Breast epithelium (tissue), 4 donors: ENCODE measurements at regions not wholly inside any gene's neighbourhood (a gene's known extent, or its start where the extent isn't known, plus 50 kb on each side); places are given as distances from the start of the nearest gene placed in this dataset.

Experiments used
- DNase-seq, 2 donors: peaks; one replicate each; pipeline ENCODE4 v3.0.0-alpha.2; 2019; ENCODE audit warnings: low spot score in 2 of 2
- H3K27ac ChIP-seq, 2 donors: fragments of 200-600 bp; sonication (generic) in 1 of 2; one replicate each; pipeline ENCODE4 v1.5.1; 2016 to 2019; ENCODE audit warnings: mild to moderate bottlenecking in 1 of 2
- H3K27me3 ChIP-seq, 2 donors: fragments of 200-600 bp; sonication (generic) in 1 of 2; one replicate each; pipeline versions ENCODE4 v1.5.1 to v1.6.0; 2017 to 2019; ENCODE audit warnings: control low read depth in 1 of 2, mild to moderate bottlenecking in 1 of 2
- H3K36me3 ChIP-seq: fragments of 200-600 bp; one replicate; pipeline ENCODE4 v1.5.1; 2019
- H3K4me1 ChIP-seq, 2 donors: fragments of 200-600 bp; sonication (generic); one replicate each; pipeline ENCODE4 v1.5.1; 2016 to 2019; ENCODE audit warnings: control low read depth in 1 of 2
- H3K4me3 ChIP-seq, 3 donors: fragments of 200-600 bp; sonication (generic); 1 replicate in 2 of 3; 2 replicates in 1 of 3; pipeline ENCODE4 v1.5.1; 2016 to 2019; ENCODE audit warnings: mild to moderate bottlenecking in 3 of 3, moderate library complexity in 2 of 3
- H3K9me3 ChIP-seq, 2 donors: fragments of 200-600 bp; sonication (generic) in 1 of 2; one replicate each; pipeline ENCODE4 v1.5.1; 2016 to 2019; ENCODE audit warnings: control low read depth in 1 of 2
- CTCF ChIP-seq, 3 donors: fragments of 450-650 bp; IDR thresholded peaks; one replicate each; pipeline ENCODE4 v1.5.1; 2016 to 2017; ENCODE audit warnings: antibody characterized with exemption in 3 of 3, mild to moderate bottlenecking in 3 of 3, moderate library complexity in 3 of 3
- POLR2A ChIP-seq: fragments of 450-650 bp; IDR thresholded peaks from one replicate; pipeline ENCODE4 v1.6.1; 2016; ENCODE audit warnings: antibody characterized with exemption, mild to moderate bottlenecking, moderate library complexity
- POLR2AphosphoS5 ChIP-seq, 3 donors: sonication (generic); formaldehyde crosslinking; IDR thresholded peaks; one replicate each; pipeline ENCODE4 v1.6.1; 2017; ENCODE audit warnings: antibody characterized with exemption in 3 of 3
- intact Hi-C: fragments of 100-400 bp; cut with DNase I; formaldehyde crosslinking; loops from one replicate; pipeline ENCODE4 v1.15.1; 2023; ENCODE audit warnings: low total_unique reads

GRCh38 chr2:144310484-144310883, 209.4 kb downstream of the ZEB2 start:
- no peak overlapping the region for H3K27ac ChIP-seq
- peaks cover 7 to 15% of the 10 kb centered on the region in 2 donors for H3K9me3 ChIP-seq
- H3K27me3 ChIP-seq, result no peaks in the 10 kb centered on the region
- intact Hi-C loops, result no loop called here
- H3K36me3 ChIP-seq, result no peaks in the 10 kb centered on the region
- H3K4me3 ChIP-seq, result no peak overlapping the region
- no peak for DNase-seq
- TF ChIP-seq POLR2AphosphoS5 (IDR thresholded peaks at IDR 0.05) (no peak), CTCF (IDR thresholded peaks at IDR 0.05) (no peak), POLR2A (no peak)
- no peaks in the 10 kb centered on the region for H3K4me1 ChIP-seq

GRCh38 chr2:144307711-144308110, 212.2 kb downstream of the ZEB2 start:
- Histone ChIP-seq H3K27me3 (no peaks in the 10 kb centered on the region), H3K4me3 (no peak overlapping the region), H3K9me3 (peaks cover 6 to 14% of the 10 kb centered on the region in 2 donors), H3K4me1 (no peaks in the 10 kb centered on the region), H3K36me3 (no peaks in the 10 kb centered on the region), H3K27ac (no peak overlapping the region)
- no peak for DNase-seq
- TF ChIP-seq POLR2AphosphoS5 (IDR thresholded peaks at IDR 0.05) (no peak), CTCF (IDR thresholded peaks at IDR 0.05) (no peak), POLR2A (no peak)
- intact Hi-C loops, result no loop called here

- intact Hi-C loops, result no loop called here
Measured at GRCh38 chr2:144304202-144304601, 215.7 kb downstream of the ZEB2 start.

GRCh38 chr2:144300632-144301031, 219.3 kb downstream of the ZEB2 start:
- no peak for DNase-seq
- Histone ChIP-seq H3K9me3 (peaks cover 0 to 2% of the 10 kb centered on the region in 2 donors), H3K4me3 (no peak overlapping the region), H3K36me3 (no peaks in the 10 kb centered on the region), H3K4me1 (no peaks in the 10 kb centered on the region), H3K27ac (no peak overlapping the region), H3K27me3 (no peaks in the 10 kb centered on the region)
- intact Hi-C loops, result no loop called here
- TF ChIP-seq CTCF (IDR thresholded peaks at IDR 0.05) (no peak), POLR2A (no peak), POLR2AphosphoS5 (IDR thresholded peaks at IDR 0.05) (no peak)

More at GRCh38 chr2:144304202-144304601, 215.7 kb downstream of the ZEB2 start:
- Histone ChIP-seq H3K4me1 (no peaks in the 10 kb centered on the region), H3K9me3 (peaks cover 0 to 9% of the 10 kb centered on the region in 2 donors), H3K27me3 (no peaks in the 10 kb centered on the region), H3K36me3 (no peaks in the 10 kb centered on the region), H3K27ac (no peak overlapping the region), H3K4me3 (no peak overlapping the region)
- DNase-seq, result no peak
- TF ChIP-seq POLR2A (no peak), POLR2AphosphoS5 (IDR thresholded peaks at IDR 0.05) (no peak), CTCF (IDR thresholded peaks at IDR 0.05) (no peak)

GRCh38 chr2:144290276-144290675, 229.6 kb downstream of the ZEB2 start:
- Histone ChIP-seq H3K9me3 (peaks cover 0 to 8% of the 10 kb centered on the region in 2 donors), H3K4me1 (no peaks in the 10 kb centered on the region), H3K36me3 (no peaks in the 10 kb centered on the region), H3K27me3 (no peaks in the 10 kb centered on the region), H3K27ac (no peak overlapping the region), H3K4me3 (no peak overlapping the region)
- intact Hi-C loops, result no loop called here
- no peak for TF ChIP-seq POLR2AphosphoS5 (IDR thresholded peaks at IDR 0.05)
- DNase-seq, result no peak

- Histone ChIP-seq H3K36me3 (no peaks in the 10 kb centered on the region), H3K4me1 (no peaks in the 10 kb centered on the region), H3K27me3 (no peaks in the 10 kb centered on the region), H3K27ac (no peak overlapping the region), H3K4me3 (no peak overlapping the region), H3K9me3 (peaks cover 0 to 8% of the 10 kb centered on the region in 2 donors)
- no peak for TF ChIP-seq POLR2A
- no peak for TF ChIP-seq POLR2AphosphoS5 (IDR thresholded peaks at IDR 0.05)
- TF ChIP-seq CTCF (IDR thresholded peaks at IDR 0.05), result no peak
- intact Hi-C loops, result loop anchor here (10.0 kb wide), 1 partner anchor 464 kb away; no protein-coding TSS in a partner anchor
- no peak for DNase-seq
Measured at GRCh38 chr2:144288438-144288837, 231.5 kb downstream of the ZEB2 start.
